ENCODE measurements at regions not wholly inside any gene's neighbourhood (a gene's known extent, or its start where the extent isn't known, plus 50 kb on each side); places are given as distances from the start of the nearest gene placed in this dataset.

GRCh38 chr7:34371922-34372321, 286.1 kb upstream of the NPSR1 start:
- H3K18ac ChIP-seq (ENCODE audit: low read depth, low read length): no peak overlapping the region
- ChIA-PET POLR2A (ENCODE audit: unreplicated experiment) (no interaction called here), CTCF (interaction anchor here (1.5 kb wide), 1 partner anchor 51 kb away, joined by 3 read pairs; no protein-coding TSS in a partner anchor)
- no peaks in the 10 kb centered on the region for H3K9me1 ChIP-seq (ENCODE audit: insufficient read depth, low read length)
- no peak overlapping the region for H2AFZ ChIP-seq (replicated peaks; ENCODE audit: low read length, poor library complexity)
- no peak for TF ChIP-seq RCOR1 (IDR thresholded peaks at IDR 0.05; ENCODE audit: insufficient replicate concordance, low read length)
- no peak for TF ChIP-seq RFX5 (IDR thresholded peaks at IDR 0.05; ENCODE audit: low read depth, low read length)
- TF ChIP-seq MAFK (IDR thresholded peaks at IDR 0.05; ENCODE audit: low read depth, low read length): peak; percentile 79
- H3K4ac ChIP-seq (ENCODE audit: low read depth, low read length): no peak overlapping the region
- no peak overlapping the region for H2AK5ac ChIP-seq (ENCODE audit: low read depth, low read length)
- H3K4me3 ChIP-seq (ENCODE audit: insufficient read depth, low read depth, low read length): no peak overlapping the region
- H3K36me3 ChIP-seq (ENCODE audit: control insufficient read depth, insufficient read depth, low read length): no peaks in the 10 kb centered on the region
- no peak overlapping the region for H4K91ac ChIP-seq (ENCODE audit: insufficient read depth, low read depth, low read length)
- H4K20me1 ChIP-seq (ENCODE audit: insufficient read depth, low read length): no peaks in the 10 kb centered on the region
- no peak for ATAC-seq (ENCODE audit: low read depth)
- no peak overlapping the region for H2BK15ac ChIP-seq (ENCODE audit: low read depth, low read length)
- no peak overlapping the region for H2AK9ac ChIP-seq (replicated peaks; ENCODE audit: low read depth, low read length, poor library complexity)
- no peak overlapping the region for H3K14ac ChIP-seq (replicated peaks; ENCODE audit: low read depth, low read length)
- H3K27ac ChIP-seq (ENCODE audit: insufficient read depth, low read length): no peak overlapping the region
- no CpG with 5 or more reads among the region's 4 CpGs for WGBS, 2 experiments (ENCODE audit: extremely low coverage in 2 of 2, insufficient read length in 1 of 2)
- no peaks in the 10 kb centered on the region for H3K4me1 ChIP-seq (ENCODE audit: control insufficient read depth, insufficient read depth, low read length)
- H2BK120ac ChIP-seq (ENCODE audit: low read depth, low read length): no peak overlapping the region
- no peaks in the 10 kb centered on the region for H3K27me3 ChIP-seq (ENCODE audit: control insufficient read depth, insufficient read depth, low read length)
- in situ Hi-C loops (cut with MboI; ENCODE audit: low sequenced_read_pairs) (no loop called here), dilution Hi-C loops (cut with HindIII; ENCODE audit: low sequenced_read_pairs, unreplicated experiment) (no loop called here), intact Hi-C loops (cut with micrococcal nuclease) (no loop called here)
- no peak overlapping the region for H2BK20ac ChIP-seq (ENCODE audit: low read depth, low read length)
- H3K56ac ChIP-seq (ENCODE audit: extremely low read depth, insufficient read depth, low read length): no peak overlapping the region
- H4K8ac ChIP-seq (ENCODE audit: low read depth in 2 of 2, low read length in 2 of 2): no peak overlapping the region
- DNase-seq: no peak
- no peak overlapping the region for H3K4me2 ChIP-seq (ENCODE audit: low read depth, low read length)
- H4K5ac ChIP-seq (ENCODE audit: low read depth, low read length): no peak overlapping the region
- no peak overlapping the region for H2BK5ac ChIP-seq (ENCODE audit: low read depth, low read length, poor library complexity, severe bottlenecking)
- no peaks in the 10 kb centered on the region for H3K79me1 ChIP-seq (ENCODE audit: low read depth in 1 of 2, low read length in 2 of 2)
- no peaks in the 10 kb centered on the region for H3K9me3 ChIP-seq (ENCODE audit: control insufficient read depth, insufficient read depth, low read length)
- no peak overlapping the region for H3K23ac ChIP-seq (ENCODE audit: low read depth, low read length)
- BruUV-seq (replicated peaks): no TSS peak
- no peak overlapping the region for H3K9ac ChIP-seq (ENCODE audit: low read depth, low read length)

All from IMR-90 (cell line).